ENCODE measurements at regions not wholly inside any gene's neighbourhood (a gene's known extent, or its start where the extent isn't known, plus 50 kb on each side); places are given as distances from the start of the nearest gene placed in this dataset.

DNA sequence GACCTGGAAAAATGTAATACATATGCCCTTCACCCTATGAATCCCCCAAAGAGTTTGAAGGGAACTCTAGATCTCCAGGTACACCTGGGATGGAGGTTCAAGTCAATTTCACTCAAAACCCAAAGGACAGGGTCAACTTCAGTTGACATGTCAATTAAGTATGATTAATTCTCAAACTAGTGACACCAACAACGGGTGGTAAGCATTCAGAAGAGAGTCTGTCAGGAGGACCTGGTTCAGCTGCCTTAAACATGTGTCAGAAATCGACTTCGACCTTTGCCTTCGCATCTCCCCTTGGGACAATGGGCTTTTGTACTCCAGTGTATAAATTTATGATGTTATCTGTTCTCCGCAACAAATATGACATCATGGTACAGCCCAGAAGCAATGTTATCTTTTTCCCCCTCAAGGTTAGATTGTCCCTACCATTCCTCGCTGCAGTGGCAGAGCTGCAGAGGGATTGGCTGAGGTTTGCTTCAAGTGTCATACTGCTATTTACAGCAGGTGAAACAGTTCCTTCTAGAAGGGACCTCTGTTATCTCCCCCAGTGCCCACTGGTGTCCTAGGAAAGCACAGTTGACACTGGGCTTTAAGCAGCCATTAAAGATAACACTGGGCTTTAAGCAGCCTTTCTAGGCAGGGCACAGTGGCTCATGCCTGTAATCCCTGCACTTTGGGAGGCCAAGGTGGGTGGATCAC is 94.7 kb upstream of the SNX9 start:
- TF ChIP-seq, protein P1, sequence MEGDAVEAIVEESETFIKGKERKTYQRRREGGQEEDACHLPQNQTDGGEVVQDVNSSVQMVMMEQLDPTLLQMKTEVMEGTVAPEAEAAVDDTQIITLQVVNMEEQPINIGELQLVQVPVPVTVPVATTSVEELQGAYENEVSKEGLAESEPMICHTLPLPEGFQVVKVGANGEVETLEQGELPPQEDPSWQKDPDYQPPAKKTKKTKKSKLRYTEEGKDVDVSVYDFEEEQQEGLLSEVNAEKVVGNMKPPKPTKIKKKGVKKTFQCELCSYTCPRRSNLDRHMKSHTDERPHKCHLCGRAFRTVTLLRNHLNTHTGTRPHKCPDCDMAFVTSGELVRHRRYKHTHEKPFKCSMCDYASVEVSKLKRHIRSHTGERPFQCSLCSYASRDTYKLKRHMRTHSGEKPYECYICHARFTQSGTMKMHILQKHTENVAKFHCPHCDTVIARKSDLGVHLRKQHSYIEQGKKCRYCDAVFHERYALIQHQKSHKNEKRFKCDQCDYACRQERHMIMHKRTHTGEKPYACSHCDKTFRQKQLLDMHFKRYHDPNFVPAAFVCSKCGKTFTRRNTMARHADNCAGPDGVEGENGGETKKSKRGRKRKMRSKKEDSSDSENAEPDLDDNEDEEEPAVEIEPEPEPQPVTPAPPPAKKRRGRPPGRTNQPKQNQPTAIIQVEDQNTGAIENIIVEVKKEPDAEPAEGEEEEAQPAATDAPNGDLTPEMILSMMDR (conservative IDR thresholded peaks at IDR 0.05): no peak
- no peak for TF ChIP-seq ZFX (IDR thresholded peaks at IDR 0.05)
